ENCODE measurements at regions not wholly inside any gene's neighbourhood (a gene's known extent, or its start where the extent isn't known, plus 50 kb on each side); places are given as distances from the start of the nearest gene placed in this dataset.

DNA sequence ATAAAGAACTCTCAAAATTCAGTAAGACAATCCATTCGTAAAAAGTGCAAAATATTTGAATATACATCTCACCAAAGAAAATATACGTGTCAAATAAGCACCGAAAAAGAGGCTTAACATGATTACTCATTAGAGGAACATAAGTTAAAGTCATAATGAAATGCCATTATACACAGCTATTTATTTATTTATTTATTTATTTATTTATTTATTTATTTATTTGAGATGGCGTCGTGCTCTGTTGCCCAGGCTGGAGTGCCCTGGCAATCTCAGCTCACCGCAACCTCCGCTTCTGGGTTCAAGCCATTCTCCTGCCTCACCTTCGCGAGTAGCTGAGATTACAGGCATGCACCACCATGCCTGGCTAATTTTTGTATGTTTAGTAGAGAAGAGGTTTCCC lies 203.6 kb upstream of the UBASH3B start:
- FAIRE-seq (no peak), DNase-seq (ENCODE audit: low spot score) (no peak)

DNA sequence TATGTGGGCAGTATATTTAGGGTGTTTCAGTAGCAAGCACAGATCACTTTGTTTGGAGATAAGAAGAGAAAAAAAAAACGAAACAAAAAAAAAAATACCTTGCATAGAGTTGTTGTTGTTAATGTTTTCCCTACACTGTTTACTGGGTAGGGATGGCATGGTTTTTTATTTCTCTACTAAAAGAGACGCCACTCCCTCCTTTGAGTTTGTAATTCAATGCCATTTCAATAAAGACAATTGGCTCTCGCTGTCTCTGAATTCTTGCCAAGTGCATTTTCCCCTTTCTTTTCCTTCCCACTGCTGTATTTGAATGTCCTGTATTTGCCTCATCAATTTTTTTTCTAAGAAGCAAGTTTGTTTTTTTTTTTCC lies 213.9 kb upstream of the UBASH3B start:
- FAIRE-seq (no peak), DNase-seq (ENCODE audit: low spot score) (no peak)

DNA sequence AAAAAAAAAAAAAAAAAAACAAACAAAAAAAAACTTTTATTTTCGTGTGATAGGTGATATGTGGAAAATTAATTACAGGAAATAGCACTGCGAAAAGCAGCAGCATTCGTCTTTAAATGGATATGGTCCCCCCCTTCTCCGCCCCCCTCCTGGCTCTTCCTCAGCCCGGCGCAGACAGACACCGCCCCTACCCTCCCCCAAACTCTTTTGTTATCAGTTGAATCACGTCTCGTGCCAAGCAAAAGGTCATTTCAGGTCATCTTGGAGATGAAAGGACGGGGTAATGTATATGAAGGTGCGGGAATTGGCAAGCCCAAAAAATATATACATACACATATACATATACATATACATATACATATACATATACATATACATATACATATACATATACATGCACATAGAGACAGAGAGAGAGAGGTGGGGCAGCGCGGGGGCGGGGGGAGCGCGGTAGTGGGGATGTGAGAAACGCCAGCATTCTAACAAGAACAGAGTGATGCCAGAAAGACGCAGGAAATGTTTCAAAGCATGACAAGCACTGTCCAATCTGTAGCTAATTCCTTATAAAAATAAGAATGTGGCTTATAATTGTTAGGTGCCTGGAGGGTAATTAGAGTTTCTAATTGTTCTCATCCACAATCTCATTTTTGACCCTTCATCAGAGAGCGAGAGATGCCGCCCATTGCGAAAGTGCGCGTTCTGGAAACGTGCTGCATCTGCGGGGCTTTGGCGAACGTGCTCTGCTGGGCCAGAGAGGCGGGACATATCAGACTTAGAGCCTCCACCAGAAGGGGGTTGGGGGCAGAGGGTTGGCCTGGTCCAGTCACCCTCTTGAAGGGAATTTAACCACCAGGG lies 214.5 kb upstream of the UBASH3B start:
- DNase-seq (ENCODE audit: low spot score), result peak; percentile 33
- FAIRE-seq, result no peak

DNA sequence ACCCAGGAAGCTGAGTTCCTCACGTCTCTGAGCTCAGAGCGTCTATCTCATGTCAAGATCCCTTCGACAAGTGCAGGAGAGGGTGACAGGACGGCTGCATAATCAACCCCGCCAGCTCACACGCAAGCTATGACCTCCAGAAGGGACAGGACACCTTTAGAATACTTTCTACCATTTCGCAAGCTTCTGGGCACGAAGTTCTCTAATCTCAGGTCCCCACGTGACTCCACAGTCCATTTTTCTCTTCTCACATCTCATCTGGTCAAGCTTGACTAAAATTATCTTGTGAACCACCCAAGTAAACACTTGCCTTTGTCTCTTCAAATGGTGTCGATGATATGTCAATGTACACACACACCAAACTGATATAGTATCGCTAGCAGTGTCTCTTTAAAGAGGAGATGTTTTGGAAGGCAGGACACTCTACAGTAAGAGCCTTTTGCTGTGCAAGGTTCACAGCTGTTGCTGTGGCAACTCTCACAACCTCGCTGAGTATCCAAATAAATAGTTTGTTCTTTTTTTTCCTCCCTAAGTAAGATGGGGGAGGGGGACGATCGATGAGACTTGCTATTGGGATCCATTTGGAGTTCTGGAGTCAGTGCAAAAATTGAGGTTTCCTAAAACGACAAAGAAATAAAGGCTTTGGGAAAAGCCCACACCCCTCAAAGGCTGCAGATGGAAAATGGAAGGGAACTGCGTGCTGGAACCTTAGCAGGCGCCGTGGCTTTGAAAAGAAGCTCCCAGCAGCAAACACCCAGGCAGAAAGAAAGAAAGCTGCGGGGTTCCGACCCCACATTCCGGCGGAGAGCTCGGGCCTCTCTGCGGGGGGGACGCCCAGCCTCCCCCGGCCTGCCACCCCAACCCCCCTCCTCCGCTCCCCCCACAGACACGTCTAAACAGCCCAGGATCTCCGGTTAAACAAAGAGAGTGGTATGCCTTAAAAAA lies 215.4 kb upstream of the UBASH3B start:
- DNase-seq (ENCODE audit: low spot score) (peak; percentile 23), FAIRE-seq (no peak)

DNA sequence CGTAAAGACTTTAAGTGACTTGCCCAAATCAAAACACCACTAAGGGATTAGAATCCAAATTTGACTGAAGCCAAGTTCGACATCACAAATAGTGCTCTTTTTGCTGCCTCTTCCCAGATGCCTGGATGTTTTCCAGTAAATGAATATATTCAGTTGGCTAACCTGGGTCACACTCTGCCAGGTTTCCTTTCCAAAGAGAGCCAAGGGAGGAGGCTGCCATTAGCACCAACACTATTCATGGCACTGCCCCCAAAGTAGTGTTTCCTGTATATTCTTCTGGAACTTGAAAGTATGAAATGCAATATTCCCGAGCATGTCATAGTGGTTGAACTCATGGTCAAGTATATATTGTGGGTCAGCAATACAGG lies 219.3 kb upstream of the UBASH3B start:
- FAIRE-seq (no peak), DNase-seq (ENCODE audit: low spot score) (no peak)

DNA sequence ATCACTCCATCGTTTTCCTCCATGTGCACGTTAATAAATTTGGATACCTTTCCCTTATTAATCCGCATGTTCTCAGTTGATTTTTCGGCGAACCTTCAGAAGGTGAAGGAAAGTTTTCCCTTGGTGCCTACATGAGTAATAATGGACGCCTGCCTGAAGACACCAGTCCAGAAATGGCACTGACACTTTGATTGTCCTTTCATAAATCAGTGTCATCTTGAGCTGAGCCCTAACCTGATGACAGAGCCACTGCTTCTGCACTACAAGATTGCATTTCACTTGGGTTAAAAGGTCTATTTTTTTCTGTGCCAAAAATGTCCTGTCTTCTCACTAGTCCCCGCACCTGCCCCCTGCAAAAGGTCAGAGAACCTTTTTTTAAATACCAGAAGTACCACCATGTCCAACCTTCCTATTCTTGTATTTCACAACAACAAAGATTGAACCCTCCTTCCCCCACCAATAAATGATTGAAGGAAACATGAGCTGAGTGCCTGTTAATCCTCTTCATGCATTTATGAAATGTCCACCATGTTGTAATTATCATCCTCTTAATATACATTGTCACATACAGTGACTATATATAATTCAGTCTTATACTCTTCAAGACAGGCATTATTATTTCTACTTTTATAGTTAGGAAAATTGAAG lies 219.9 kb upstream of the UBASH3B start:
- FAIRE-seq (no peak), DNase-seq (ENCODE audit: low spot score) (no peak)

DNA sequence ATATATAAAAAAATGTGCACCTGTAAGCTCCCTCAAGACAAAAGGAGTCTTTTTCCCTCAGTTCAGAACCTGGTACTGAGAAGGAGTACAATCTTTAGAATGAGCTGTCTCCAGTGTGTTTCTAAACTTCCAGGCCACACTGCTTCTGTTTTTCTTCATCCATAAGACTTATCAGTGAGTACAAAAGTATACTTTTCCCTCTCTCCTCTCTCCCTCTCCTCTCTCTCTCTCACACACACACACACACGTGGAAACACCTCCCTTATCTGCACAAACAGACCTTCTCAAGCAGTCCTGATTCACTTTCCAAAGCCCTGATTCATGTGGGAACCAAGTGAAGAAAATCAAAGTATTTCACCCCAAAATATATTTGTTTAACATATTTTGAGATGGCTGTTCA lies 220.7 kb upstream of the UBASH3B start:
- DNase-seq (ENCODE audit: low spot score) (no peak), FAIRE-seq (no peak)

DNA sequence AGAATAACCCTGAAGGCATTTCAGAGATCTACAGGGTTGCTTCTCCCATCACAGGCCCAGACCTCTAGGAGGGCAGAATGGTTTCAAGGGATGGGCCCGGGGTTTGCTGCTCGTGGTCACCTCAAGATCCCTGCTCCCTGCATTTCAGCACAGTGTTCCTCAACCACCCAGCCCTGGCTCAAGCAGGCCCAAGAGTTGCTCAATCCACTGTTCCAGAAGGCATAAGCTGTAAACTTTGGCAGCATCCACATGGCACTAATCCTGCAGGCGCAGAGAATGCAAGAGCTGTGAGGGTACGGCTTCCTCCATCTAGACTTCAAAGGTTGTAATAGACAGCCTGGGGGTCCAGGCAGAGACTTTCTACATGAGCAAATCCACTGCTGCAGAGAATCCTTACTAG lies 225.0 kb upstream of the UBASH3B start:
- DNase-seq (ENCODE audit: low spot score) (no peak), FAIRE-seq (no peak)

DNA sequence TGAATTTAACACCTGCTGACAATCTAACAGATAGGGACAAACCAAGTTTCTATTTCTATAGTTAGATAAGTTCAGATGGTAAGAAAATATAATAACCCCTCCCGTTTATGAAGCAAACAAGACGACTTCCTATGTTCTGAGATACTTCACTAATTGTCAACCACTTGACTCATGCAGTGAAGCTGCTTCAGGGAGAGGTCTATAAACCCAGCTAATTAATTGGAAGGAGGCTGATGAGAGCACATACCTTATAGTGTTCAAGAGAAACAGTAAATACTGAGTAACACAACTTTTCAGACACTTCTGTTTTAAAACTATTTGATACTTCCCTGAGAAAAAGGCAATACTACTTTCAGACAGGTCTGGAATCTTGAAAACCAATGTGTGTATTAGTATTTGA lies 229.4 kb upstream of the UBASH3B start:
- no peak for FAIRE-seq
- DNase-seq (ENCODE audit: low spot score), result no peak

DNA sequence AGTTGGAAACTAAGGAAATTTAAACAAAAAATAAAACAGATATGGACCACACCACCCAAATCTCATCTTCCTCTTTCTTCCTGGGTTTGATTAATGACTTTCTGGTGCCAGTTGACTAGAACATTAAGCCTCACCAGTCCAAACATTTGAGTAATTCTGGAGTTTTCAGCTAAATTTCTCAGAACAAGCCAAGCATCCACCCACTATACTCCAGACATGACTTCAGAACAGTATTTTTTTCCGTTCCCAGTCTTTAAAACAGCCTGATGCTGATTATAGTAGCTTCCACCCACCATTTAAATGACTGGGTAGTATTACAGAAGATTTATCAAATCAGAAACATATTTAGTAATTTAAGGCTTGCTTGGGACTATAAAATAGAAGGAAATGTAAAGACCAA lies 230.9 kb upstream of the UBASH3B start:
- FAIRE-seq, result no peak
- no peak for DNase-seq (ENCODE audit: low spot score)

DNA sequence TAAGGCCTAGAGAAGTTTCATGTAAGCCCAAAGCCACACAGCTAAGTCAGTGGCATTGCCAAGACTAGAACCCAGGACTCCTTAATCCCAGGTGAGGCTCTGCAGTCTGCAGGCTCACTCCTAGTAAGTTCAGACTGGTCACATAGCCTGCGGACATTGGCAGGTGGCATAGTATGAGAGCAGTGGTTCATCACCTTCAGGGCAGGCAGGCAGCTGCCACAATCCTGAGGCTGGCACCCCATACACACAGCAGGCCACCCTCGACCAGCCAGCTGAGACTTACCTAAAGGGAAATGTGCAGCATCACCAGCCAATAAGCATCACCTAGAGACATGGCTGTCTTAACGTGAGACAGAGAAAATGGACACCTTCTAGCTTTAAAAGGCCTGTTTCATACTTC lies 231.6 kb upstream of the UBASH3B start:
- DNase-seq (ENCODE audit: low spot score), result no peak
- no peak for FAIRE-seq

DNA sequence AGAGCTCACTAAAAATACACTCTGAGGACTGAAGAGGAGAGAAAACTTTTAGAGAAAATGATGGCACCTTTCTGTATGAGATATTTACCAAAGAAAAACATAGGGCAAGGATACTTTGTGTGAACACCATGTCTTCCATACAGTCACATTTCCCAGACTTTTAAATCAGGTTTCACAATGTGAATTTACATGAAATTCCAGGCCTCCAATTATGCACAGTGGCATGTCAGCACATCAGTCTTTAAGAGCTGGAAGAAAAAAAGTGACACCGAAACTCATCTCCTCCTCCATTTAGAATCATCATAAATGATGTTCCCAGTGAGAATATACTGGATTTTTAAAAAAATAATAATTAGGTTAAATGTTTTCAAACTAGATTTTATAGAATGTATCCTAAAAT lies 232.2 kb upstream of the UBASH3B start:
- DNase-seq (ENCODE audit: low spot score) (no peak), FAIRE-seq (no peak)

DNA sequence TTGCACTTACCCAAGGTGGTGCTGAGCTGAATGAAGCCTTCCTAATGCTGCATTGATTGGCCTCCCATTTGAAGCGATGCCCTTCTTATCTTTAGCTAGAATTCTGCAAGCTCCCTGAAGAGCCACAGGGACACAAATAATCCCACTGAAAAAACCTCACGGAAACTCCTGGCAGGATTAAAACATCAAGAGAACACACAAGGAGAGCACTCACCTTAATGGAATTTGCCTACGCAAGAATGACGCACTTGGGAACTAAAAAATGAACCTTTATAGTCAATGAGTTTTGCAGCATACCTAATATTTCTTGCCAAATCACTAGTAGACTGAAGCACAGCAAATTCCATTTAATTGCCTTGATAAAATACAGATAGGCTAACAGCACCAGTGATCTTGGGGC lies 232.8 kb upstream of the UBASH3B start:
- FAIRE-seq (no peak), DNase-seq (ENCODE audit: low spot score) (peak; percentile 17)

DNA sequence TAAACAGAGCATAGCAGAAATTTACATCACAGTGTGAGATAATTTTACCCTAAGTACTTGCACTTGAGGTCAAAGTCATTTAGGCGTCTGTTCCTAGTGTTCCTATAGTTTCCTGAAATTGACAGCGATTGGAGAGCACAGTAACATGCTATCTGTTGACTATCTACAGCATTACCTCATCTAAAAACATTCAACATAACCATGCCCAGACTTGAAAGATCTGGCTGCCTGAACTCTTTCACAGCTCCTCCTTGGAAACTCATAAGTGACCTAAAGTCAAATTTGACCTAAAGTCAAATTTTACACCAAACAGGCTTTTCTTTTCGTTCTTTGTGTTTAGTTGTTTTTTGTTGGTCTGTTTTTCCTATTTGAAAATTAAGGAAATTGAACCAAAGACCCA lies 233.8 kb upstream of the UBASH3B start:
- DNase-seq (ENCODE audit: low spot score), result no peak
- no peak for FAIRE-seq

DNA sequence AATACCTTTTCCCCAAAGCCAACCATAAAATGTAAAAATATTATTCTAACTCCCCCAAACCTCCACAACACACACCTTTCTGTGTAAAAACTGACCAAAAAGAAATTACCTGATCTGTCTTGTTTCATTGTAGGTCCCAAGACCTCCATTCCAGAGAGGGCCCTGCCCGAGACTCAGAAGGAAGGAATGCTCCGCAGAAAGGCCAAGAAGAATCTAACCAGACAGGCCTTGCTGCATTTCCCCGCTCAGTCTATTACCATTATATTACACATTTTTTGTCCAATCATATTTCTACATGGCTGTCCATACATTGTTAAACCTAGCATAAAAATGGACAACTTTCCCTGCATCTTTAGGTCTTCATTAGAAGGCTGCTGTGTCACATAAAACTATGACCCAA lies 237.5 kb upstream of the UBASH3B start:
- DNase-seq (ENCODE audit: low spot score) (no peak), FAIRE-seq (no peak)

DNA sequence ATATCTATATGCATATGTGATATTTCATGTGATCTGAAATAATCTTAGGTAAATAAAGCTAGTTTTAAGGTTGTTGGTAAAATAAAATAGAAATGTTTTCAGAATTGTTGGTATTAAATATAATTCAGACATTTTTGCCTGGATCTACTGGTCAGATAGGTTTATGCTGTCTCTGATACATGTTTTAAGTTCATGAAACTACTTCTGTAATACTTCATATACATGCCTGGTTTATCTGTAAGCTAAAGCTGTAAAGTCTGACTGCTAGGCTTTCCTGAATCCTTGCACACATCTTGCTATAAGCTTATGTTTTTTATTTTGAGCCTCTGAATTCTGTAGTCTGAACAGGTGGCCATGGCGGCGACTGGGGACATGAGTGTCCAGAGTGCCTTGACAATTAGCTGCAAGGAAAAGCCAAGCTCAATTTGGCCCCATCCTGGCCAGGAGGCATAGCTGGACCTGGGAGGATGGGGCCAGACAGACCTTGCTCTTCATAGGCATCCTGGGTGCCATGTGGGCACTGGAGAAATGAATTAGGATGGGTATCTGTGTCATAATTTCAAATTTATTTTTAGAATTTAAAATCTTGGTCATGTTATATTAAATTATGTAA lies 241.0 kb upstream of the UBASH3B start:
- DNase-seq (ENCODE audit: low spot score), result no peak
- FAIRE-seq, result no peak

DNA sequence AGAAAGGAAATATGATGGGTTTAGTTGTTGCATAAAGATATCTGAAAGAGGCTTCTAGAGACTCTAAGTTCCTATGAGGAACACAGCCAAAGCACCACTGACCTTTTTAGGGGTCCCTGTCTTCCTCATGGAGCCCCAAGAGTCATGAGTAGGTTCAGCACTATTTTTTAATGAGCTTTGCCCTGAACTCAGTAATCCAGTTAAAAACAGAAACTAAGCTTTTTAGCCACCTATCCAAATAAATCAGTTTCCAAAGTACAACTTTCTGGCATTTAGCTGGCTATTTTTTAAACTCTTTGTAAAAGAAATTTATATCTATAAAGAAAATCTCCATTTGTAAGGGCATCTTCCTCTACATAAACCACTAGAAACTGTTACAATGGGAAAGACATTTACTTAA lies 241.8 kb upstream of the UBASH3B start:
- DNase-seq (ENCODE audit: low spot score) (no peak), FAIRE-seq (no peak)

DNA sequence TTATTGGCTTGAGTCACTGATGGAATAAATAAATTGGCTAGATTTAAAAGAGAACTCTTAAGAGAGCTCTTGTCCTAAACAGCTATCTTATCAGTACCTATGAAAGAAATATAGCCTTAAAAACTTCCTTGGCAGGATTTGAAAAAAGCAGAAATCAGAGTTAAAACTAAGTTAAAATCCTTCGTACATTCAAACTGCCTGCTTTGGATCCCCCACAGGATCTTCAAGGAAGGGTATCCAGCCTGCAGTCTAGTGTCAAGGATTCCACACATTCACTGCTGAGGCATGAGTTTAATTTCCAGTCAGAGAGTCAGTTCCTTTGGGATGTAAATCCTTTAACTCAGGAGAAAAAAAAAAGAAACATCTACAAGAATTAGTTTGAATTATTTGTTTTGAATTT lies 242.9 kb upstream of the UBASH3B start:
- DNase-seq (ENCODE audit: low spot score) (no peak), FAIRE-seq (no peak)

DNA sequence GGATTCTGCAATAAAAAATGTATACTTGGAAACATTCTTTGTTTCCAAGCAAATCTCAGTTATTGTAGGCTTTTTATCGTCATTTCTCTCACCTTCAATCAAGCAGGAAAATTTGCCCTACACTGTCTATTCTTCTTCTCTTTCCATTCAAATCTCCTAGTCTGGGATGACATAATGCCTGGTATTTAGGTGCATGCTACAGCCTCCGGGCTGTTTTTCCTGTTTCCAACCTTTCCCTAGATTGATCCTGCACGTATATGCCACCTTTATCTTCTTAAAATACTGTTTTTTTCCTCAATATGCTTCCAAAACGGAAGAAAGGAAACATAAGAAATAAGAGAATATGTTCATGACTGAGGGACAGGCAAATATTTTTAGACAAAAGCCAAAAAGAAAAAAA lies 249.1 kb upstream of the UBASH3B start:
- FAIRE-seq, result no peak
- no peak for DNase-seq (ENCODE audit: low spot score)

DNA sequence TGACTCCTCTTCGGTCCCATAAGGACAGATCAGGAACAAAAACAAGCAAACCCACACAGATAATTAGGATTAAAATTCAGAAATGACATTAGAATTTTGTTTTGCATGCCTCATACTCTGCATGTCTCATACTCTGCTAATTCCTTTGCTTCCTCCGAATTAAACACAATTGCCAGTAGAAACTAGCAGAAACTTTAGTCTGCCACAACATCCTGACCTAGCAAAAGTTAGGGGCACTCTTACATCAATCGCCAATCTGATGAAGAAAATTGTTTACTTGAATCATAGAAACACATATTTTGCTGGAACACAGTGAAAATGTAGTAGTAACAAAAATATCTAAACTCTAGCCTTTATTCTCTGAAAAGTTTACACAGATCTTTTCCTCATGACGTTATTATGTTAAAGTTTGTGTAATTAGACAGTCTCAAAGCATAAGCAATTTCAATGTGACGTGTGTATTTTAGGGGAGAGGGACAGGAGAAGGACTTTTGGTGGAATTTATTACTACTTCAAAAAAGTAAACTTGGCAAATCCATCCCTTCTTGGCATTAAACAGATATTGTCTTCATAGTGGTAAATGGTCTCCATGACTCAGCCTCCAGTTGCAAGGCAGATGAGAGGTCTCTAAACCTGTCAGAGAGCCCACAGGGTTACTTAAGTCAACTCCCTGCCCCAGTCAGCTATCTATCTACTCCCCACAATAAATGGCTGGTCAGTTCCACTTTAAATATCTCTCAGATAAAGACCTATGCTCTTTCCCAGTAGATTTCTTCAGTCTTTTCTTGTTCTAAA lies 249.8 kb upstream of the UBASH3B start:
- FAIRE-seq, result no peak
- no peak for DNase-seq (ENCODE audit: low spot score)

DNA sequence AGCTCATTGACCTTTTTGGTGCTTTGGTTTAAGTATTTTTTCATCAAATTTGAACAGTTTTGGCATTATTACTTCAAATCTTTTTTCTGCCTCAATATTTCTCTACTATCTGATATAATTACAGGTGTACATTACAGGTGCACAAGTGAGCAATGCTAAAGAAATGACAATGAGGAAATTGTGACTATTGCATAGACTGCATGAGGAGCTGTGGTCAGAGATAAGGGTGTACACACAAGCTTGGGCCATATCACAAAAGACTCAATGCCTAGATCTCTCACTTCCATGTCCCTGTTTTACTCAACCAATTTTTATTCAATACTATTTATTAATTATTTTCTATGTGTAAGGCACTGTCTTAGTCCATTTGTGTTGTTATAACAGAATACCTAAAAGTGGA lies 251.0 kb upstream of the UBASH3B start:
- FAIRE-seq, result no peak
- no peak for DNase-seq (ENCODE audit: low spot score)

Measured in urothelium cell line (cell line).